OCI-LY1 (cell line): ENCODE measurements at regions not wholly inside any gene's neighbourhood (a gene's known extent, or its start where the extent isn't known, plus 50 kb on each side); places are given as distances from the start of the nearest gene placed in this dataset.

Source experiments
- H2AFZ ChIP-seq: fragments of 200-600 bp; sonication (generic), shearing (Covaris generic); 2 replicates; pipeline ENCODE4 v1.6.0; 2014; ENCODE audit warnings: antibody characterized with exemption, mild to moderate bottlenecking, low read length
- H3F3A ChIP-seq: fragments of 200-600 bp; sonication (generic), shearing (Covaris generic); 2 replicates; pipeline ENCODE4 v1.6.0; 2014; ENCODE audit warnings: mild to moderate bottlenecking, antibody characterized with exemption, low read length, moderate library complexity; ENCODE audit not compliant: insufficient read depth
- H3K27ac ChIP-seq: fragments of 200-600 bp; sonication (generic); 2 replicates; pipeline ENCODE4 v1.5.1; 2014; ENCODE audit warnings: low read length, mixed run types, mild to moderate bottlenecking, low read depth; ENCODE audit not compliant: poor library complexity, severe bottlenecking
- H3K27me3 ChIP-seq: fragments of 200-600 bp; sonication (generic); 2 replicates; pipeline ENCODE4 v1.6.0; 2014; ENCODE audit warnings: antibody characterized with exemption, mild to moderate bottlenecking, low read length, moderate library complexity; ENCODE audit not compliant: insufficient read depth
- H3K36me3 ChIP-seq: fragments of 200-600 bp; sonication (generic); 2 replicates; pipeline ENCODE4 v1.6.1; 2014; ENCODE audit warnings: mild to moderate bottlenecking, antibody characterized with exemption, low read length, moderate library complexity, mixed read lengths; ENCODE audit not compliant: insufficient read depth
- H3K4me1 ChIP-seq: fragments of 200-600 bp; sonication (generic); 2 replicates; pipeline ENCODE4 v1.5.1; 2014; ENCODE audit warnings: mild to moderate bottlenecking, low read length, moderate library complexity; ENCODE audit not compliant: insufficient read depth, severe bottlenecking
- H3K4me2 ChIP-seq: fragments of 200-600 bp; sonication (generic), shearing (Covaris generic); 2 replicates; pipeline ENCODE4 v1.6.1; 2014; ENCODE audit warnings: low read length
- H3K4me3 ChIP-seq: fragments of 200-600 bp; sonication (generic); 2 replicates; pipeline ENCODE4 v1.5.1; 2014; ENCODE audit warnings: low read length, low read depth, mild to moderate bottlenecking, mixed read lengths; ENCODE audit not compliant: poor library complexity, severe bottlenecking
- H3K79me2 ChIP-seq: fragments of 200-600 bp; shearing (Covaris generic); 2 replicates; pipeline ENCODE4 v1.6.1; 2016; ENCODE audit warnings: mixed run types, low read length, mixed read lengths; ENCODE audit not compliant: insufficient read depth
- H3K9ac ChIP-seq: fragments of 200-600 bp; sonication (generic), shearing (Covaris generic); 2 replicates; pipeline ENCODE4 v1.6.1; 2014; ENCODE audit warnings: mild to moderate bottlenecking, low read length, mixed read lengths
- H3K9me2 ChIP-seq: fragments of 200-600 bp; sonication (generic), shearing (Covaris generic); 2 replicates; pipeline ENCODE4 v1.6.1; 2014; ENCODE audit warnings: low read depth, mild to moderate bottlenecking, low read length, mixed read lengths
- H3K9me3 ChIP-seq: fragments of 200-600 bp; shearing (Covaris generic); 2 replicates; pipeline ENCODE4 v1.6.1; 2014; ENCODE audit warnings: low read length, mixed read lengths
- H4K20me1 ChIP-seq: fragments of 200-600 bp; sonication (generic), shearing (Covaris generic); 2 replicates; pipeline ENCODE4 v1.6.0; 2016; ENCODE audit warnings: mild to moderate bottlenecking, low read length; ENCODE audit not compliant: insufficient read depth
- CTCF ChIP-seq: fragments of 200-600 bp; sonication (generic), shearing (Covaris generic); IDR thresholded peaks from 2 replicates; pipeline ENCODE4 v1.5.1; 2017; ENCODE audit warnings: mild to moderate bottlenecking, antibody characterized with exemption, low read length, moderate library complexity, mixed read lengths
- EZH2 ChIP-seq: fragments of 200-600 bp; sonication (generic), shearing (Covaris generic); IDR thresholded peaks from 2 replicates; pipeline ENCODE4 v1.8.0; 2017; ENCODE audit warnings: borderline replicate concordance, mixed run types, mild to moderate bottlenecking, antibody characterized with exemption, low read length, moderate library complexity, mixed read lengths

GRCh38 chr3:174775603-174776002 lies 83.5 kb upstream of the NAALADL2 start:
- no peaks in the 10 kb centered on the region for H3F3A ChIP-seq
- H3K4me3 ChIP-seq = no peak overlapping the region
- no peaks in the 10 kb centered on the region for H3K9me2 ChIP-seq
- no peak for TF ChIP-seq CTCF
- no peak for TF ChIP-seq EZH2
- no peak overlapping the region for H3K27ac ChIP-seq
- no peak overlapping the region for H3K4me2 ChIP-seq
- no peak overlapping the region for H3K9ac ChIP-seq
- no peaks in the 10 kb centered on the region for H4K20me1 ChIP-seq
- H3K36me3 ChIP-seq = no peaks in the 10 kb centered on the region
- H3K4me1 ChIP-seq = no peaks in the 10 kb centered on the region
- no peaks in the 10 kb centered on the region for H3K79me2 ChIP-seq
- H2AFZ ChIP-seq = no peak overlapping the region
- H3K9me3 ChIP-seq = no peaks in the 10 kb centered on the region
- H3K27me3 ChIP-seq = no peaks in the 10 kb centered on the region

- H3K4me3 ChIP-seq = no peak overlapping the region
- no peaks in the 10 kb centered on the region for H3F3A ChIP-seq
- H3K27ac ChIP-seq = no peak overlapping the region
- H2AFZ ChIP-seq = no peak overlapping the region
- H3K27me3 ChIP-seq = no peaks in the 10 kb centered on the region
- no peaks in the 10 kb centered on the region for H3K9me3 ChIP-seq
- H3K79me2 ChIP-seq = no peaks in the 10 kb centered on the region
- TF ChIP-seq CTCF (no peak), EZH2 (no peak)
- H3K4me2 ChIP-seq = no peak overlapping the region
- H4K20me1 ChIP-seq = no peaks in the 10 kb centered on the region
- H3K36me3 ChIP-seq = no peaks in the 10 kb centered on the region
- no peak overlapping the region for H3K9ac ChIP-seq
- no peaks in the 10 kb centered on the region for H3K9me2 ChIP-seq
- H3K4me1 ChIP-seq = no peaks in the 10 kb centered on the region
Measured at GRCh38 chr3:174776123-174776522, 83.0 kb upstream of the NAALADL2 start.

- H3K36me3 ChIP-seq = no peaks in the 10 kb centered on the region
- no peaks in the 10 kb centered on the region for H3F3A ChIP-seq
- H2AFZ ChIP-seq = no peak overlapping the region
- H3K9me2 ChIP-seq = no peaks in the 10 kb centered on the region
- H3K4me1 ChIP-seq = no peaks in the 10 kb centered on the region
- H3K79me2 ChIP-seq = no peaks in the 10 kb centered on the region
- no peaks in the 10 kb centered on the region for H3K27me3 ChIP-seq
- TF ChIP-seq EZH2 = no peak
- no peak for TF ChIP-seq CTCF
- H3K9ac ChIP-seq = no peak overlapping the region
- no peaks in the 10 kb centered on the region for H4K20me1 ChIP-seq
- H3K4me3 ChIP-seq = no peak overlapping the region
- no peak overlapping the region for H3K4me2 ChIP-seq
- no peaks in the 10 kb centered on the region for H3K9me3 ChIP-seq
- H3K27ac ChIP-seq = no peak overlapping the region
Measured at GRCh38 chr3:174776636-174777035, 82.5 kb upstream of the NAALADL2 start.
